ENCODE measurements at regions not wholly inside any gene's neighbourhood (a gene's known extent, or its start where the extent isn't known, plus 50 kb on each side); places are given as distances from the start of the nearest gene placed in this dataset.
"Not testable (repeated sequence)": the region's sequence is repeated elsewhere in the genome, so short reads cannot be mapped to it uniquely, and the experiment has no call there.

DNA sequence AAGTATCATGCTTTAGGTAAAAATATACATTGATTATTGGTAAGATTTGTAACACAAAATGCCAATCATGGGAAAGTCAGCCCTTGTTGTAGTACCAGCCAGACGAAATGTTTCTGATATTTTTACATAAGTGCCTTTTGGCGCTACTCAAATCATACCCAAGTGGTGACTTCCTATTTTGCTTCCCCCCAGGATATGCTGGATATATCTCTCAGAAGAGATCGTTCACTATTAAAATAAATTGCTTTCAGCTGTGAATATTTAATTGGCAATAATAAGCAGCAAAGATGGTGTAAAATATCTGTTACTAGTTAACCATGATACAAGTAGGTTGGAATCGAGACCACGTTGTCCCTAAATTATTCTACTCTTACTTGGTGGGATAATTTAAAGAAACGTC is 909.2 kb upstream of the LRRN3 start:
- no peak for DNase-seq

DNA sequence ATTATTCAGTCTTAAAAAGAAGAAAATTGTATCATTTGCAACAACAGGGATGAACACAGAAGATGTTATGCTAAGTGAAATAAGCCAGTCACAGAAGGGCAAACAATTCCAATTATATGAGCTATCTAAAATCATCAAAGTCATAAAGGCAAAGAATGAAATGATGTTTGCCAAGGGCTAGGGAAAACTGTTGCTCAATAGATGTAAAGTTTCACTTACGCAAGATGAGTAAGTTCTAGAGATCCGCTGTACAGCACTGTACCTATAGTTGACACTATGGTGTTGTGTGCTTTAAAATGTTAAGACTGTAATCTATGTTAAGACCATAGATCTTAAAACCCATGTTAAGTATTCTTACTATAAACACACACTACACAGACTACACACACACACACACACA is 904.6 kb upstream of the LRRN3 start:
- DNase-seq, result no peak

DNA sequence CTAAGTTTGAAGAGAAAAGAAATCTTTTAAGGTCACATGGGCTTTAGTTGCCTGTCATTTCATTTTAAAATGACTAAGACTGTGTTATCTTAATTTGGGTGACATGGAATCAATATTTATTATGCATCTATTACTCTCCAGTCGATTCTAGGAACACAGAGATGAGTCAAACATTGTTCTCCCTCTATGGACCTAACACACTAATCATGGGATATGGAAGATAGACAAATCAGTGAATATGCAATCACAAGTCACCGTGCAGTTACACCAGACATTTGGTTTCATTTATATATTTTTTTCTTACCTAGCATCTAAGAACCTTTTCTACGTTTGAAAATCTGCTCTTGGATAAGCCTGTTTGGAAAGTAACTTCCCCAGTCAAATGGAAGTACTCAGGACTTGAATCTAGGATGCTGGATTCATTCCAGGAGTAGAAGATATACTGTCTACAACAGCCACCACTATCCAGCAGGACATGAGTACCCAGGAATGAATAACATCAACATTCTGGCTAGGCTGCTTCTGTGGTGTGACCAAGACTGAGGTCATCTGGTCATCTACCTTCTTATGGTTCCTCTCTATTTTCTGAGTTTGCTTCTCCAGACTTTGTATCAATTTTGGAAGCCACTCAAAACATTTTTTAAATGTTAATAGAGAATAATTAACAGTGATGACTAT is 902.9 kb upstream of the LRRN3 start:
- no peak for DNase-seq

DNA sequence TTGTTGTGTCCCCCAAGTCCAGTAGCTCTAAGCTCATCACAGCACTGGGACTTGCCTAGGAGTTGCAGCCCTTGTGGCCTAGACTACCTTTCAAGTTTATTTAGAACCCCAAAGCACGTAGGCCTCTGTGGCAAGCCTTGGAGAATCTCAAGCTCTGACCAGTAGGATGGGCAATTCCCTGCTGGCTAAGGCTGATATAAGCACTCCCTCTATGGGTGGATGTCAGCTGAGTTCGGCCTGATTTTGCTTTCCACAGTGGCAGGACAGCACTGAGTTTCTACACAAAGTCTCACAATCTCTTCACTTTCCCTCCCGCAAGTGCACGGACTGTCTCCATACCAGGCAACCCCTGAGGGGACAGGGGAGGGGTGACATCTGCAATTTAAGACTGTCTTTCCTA is 886.4 kb upstream of the LRRN3 start:
- no peak for DNase-seq

DNA sequence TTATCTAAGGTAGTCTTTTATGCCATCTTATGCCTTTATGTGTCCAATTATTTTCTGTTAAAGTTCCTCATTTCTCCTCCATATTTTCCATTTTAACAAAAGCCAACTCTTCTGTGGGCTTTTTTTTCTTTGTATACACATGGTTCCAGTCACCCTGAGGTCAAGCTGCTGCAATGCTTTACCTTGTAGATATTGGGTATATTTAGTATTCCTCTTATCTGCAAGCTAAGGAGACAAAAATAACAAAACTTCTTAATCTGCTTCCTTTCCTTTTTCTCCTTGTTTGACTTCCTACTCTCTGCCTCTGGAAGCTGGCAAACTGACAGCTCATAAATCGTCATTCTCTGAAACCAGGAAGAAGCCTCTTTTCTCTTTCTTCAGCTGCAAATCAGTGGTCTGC is 885.0 kb upstream of the LRRN3 start:
- DNase-seq, result no peak

DNA sequence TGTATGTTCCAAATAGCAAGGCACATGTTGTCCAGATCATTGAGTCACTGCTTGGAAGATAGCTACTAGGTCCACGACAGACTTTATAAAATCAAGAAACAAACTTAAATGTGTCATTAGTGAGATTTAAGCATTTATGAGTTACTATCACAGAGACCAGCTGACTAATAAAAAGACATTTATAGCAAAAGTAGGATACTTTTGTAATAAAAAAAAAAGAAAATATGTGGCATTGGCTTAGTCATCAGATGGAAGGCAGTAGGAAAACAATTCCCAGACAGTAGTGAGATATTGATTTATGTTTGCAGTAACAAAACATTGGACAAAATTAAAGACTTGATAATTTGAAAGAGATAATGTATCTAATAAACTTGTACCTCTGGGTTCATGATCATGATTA is 881.0 kb upstream of the LRRN3 start:
- DNase-seq, result no peak

DNA sequence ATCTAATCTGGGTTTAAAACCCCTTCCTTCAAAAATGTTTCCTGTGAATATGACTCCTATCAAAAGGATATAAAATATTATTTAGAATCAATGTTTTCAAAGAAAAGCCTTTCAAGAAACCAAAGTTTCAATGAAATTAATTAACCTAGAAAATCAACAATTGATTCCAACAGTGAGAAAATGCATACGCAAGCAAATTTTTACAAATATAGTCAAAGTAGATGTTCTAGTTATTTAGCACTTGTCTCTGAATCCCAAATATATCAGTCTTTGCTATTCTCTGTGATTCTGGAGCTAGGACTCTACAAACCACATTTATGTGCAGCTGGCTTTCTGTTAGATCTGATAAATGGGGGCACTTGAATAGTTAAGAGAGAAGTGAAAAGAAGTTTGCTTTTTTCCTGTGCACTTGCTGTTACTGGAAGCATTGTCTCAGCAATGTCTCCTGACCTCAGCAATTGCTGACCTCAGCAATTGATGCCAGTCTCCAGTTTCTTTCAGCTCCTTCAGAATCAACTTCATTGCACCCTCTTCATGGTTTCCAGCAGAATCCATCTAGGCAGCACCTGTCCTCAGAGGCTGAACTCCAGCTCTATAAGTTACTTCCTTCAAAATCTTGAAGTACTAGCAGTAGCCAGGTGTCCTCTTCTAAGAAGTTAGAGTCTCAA is 879.9 kb upstream of the LRRN3 start:
- no peak for DNase-seq

DNA sequence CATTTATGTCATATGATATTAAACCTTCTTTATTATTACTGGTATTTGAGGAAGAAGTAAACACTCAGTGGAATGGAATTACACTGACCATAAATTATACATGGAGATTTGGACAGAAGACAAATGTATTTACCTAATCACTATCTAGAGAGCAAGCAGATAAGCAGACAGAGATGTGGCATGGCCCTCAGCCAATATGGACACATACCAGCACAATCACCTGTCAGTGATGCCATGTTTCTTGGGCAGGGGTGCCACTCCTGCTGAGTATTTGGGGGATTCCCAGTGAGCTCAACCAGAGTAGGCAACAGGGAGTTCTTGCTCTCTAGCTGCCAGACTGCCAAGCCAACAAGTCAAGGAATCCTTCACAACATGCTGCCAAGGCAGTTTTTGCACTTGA is 866.3 kb upstream of the LRRN3 start:
- DNase-seq, result no peak

DNA sequence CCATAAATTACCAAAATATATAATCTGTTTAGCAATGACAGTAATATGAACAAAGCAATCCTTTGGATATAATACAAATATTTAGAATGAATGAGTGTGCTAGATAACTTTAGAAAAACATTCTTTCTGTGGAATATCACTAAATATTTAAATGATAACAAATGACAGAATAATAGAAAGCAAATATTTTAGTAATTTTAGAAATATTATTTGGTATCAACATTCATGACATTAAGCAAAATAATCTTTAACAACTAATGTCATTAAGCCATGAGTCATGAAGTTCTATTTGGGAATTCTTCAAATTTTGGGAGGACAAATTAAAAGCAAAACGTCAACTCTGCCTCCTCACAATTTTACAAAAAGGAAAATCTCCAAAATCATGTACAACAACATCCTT is 844.8 kb upstream of the LRRN3 start:
- DNase-seq, result no peak

DNA sequence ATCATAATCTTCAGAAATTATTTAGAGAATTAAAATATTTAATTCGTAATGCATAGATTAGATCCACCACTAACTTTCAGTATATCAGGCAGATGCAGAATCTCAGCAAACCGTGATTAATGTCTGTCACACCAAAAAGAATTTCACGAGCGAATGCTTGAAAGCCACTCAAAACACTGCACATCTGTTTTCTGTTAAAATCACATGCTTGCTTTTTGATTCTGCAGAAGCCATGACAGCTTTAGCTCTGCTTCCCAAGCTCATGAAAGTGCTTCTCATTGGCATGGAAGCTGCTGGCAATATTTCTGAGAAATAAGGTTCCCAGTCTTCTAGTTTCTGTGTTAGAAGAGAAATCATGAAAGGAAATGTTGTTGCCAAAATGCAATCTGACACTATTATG is 837.8 kb upstream of the LRRN3 start:
- no peak for DNase-seq

DNA sequence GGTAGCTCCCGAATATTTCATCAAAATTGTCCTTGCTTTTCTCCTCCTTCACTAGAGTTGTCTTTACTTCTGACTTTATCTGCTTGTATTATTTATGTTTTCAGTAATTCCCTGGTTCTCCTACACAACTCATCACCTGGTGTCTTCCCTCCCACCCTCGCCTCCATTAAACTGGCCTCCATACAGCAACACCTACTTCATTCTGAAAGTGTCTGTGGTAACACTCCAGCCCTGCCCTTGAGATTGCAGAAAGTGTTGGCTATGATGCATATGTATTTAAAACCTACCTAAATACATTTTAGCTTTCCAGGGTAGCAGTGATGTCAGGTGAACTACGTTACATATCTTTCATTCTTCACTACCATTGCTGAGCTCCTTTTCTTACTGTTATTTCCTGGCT is 833.3 kb upstream of the LRRN3 start:
- no peak for DNase-seq

DNA sequence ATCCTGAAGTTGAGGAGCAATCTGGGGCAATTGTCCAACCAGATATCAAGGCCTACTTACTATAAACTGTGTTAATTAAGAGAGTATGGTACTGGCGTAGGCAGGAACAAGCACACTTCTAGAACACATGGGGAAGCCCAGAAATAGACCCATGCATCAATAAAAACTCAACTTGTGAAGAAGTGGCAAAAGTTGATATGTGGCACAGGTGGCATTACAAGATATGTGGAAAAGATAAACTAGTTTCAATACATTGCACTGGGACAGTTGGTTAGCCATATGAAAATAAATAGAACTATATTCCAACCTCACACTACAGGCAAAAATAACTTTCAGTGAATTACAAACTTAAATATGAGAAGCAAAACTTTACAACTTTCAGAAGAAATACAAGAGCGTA is 828.7 kb upstream of the LRRN3 start:
- no peak for DNase-seq

DNA sequence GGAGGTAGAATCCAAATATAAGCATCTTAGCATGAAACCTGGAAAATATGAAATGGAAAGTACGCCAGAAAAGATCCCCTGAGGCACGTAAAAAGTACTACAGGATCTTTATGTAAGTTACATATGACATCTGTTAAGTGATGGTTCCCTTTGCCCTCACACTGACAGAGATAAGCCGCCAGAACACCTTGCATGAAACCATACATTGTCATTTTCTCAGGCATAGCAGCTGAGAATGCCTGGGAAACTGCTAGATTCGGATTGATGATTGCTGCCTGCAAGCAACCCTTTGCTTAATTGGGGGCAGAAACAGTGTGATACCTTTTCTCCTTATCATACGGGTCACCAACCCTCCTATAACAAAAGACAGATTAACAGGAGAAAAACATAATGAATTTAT is 826.6 kb upstream of the LRRN3 start:
- DNase-seq, result no peak

DNA sequence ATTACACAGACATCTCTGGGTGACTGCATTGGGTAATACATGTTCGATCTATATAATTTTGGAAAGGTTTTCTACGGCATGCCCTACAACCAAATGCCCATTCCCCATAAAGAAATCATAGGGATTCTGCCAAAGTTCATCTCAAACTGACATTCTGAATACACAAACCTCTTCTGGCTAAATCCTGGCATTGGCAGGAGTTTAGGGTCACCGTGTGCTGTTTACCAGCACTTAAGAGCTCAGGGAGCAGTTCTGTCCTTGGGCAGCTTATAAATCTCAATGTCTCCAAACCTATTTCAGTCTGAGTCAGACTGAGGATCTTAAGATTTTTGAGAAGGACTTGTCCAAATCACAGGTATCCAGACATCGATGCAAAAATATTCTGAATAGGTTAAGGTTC is 809.6 kb upstream of the LRRN3 start:
- DNase-seq, result no peak

DNA sequence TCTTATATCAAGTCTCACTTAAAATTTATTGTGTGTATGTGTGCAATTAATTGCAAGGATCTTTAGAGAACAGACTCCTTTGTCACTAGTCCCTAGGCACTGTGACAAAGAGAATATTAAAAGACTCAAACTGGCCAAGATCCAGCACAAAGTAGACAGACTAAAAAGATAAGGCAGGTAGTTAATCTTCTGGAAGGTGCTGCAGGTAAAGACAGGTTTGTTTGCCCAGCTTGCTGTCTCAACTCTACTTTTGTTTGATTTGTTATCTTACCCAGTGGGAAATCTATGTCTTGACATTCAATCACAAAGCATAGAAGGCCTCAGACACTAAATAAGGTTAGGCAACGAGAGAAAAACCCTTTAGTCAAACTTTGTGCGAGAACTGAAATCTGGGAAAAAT is 807.9 kb upstream of the LRRN3 start:
- DNase-seq, result no peak

DNA sequence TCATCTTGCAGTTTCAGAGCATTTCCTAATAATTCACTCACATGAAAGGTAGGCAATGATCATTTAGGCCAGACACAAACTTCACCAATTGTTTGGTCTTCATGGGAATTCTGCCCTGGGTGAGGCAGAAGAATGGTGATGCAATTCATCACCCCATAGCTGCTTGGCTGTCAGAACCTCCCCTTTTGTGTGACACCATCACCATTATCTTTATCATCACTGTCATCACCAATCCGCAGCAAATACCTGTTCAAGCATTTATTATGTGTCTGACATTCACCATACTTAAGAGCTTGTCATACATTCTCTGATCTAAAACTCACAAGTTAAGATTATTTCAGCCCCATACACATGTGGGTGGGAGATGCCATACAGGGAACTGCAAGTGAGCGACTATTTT is 799.5 kb upstream of the LRRN3 start:
- DNase-seq, result no peak

DNA sequence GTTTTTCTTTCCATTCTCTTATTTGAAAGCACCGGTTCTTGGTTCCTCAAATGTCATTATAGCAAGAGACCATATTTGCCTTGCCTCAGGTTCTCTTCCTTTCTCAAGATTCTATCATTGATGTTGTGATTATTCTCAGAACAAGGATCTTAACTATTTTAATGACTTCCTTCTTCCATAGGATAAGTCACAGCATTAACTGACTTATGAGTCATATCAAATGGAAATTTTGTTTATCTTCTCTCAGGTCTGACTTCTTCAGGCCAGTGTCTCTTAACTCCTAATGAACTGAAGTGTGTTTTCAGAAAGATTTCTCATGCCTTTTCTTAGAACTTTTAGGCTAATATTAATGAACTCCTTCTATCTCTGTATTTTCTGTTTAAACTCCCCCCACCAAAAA is 794.6 kb upstream of the LRRN3 start:
- DNase-seq, result no peak

DNA sequence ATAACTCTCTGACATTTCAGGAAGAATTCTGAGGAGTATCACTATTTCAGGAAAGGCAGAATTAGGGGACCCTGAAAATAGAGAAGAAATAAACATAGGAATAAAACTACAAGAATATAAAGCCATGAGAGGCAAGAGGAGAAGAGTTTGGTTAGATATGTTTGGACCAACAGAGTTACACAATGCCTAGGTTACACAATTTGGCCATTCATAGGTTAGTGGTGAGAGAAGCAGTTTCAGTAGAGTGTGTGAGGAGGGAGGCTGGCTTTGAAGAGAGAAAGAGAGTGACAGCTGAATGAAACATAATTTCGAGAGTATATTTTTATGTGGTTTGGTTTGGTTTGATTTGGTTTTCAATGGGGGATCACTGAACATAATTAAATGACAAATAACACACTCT is 783.2 kb upstream of the LRRN3 start:
- no peak for DNase-seq

DNA sequence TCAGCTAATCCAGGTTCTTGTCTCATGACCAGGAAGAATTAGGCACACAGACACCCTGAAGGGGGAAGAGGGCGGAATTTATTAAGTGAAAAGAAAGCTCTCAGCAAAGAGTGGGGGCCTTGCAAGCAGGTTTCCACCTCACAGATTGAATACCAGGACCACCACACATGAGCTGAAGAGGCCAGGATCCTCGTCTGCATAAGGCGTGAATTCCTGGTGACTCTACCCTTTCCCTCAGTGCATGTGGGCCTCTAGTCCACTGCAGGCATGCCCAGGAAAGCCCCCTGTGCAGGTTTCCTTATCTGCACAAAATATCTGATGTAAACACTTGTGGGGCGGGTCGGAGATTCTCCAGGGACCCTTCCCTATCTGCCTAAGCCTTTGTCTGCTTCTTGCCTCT is 782.1 kb upstream of the LRRN3 start:
- DNase-seq, result no peak

DNA sequence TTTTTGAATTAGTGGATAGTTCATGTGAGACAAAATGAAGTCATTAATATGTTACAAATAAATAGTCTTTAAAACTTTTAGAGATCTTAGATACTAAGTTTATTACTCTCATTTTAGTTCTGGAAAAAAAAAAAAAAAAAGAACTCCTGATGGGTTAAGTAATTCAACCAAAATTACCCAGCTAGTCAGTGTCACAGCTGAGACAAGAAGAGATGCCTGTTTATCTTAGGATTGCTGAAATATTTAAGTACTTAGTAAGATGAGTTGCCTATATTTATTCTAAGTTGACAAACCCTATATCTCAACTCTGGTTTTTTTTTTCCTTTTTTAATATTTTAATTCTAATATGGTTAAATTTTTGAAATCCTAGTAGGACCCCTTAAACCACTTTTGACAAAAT is 781.0 kb upstream of the LRRN3 start:
- no peak for DNase-seq

DNA sequence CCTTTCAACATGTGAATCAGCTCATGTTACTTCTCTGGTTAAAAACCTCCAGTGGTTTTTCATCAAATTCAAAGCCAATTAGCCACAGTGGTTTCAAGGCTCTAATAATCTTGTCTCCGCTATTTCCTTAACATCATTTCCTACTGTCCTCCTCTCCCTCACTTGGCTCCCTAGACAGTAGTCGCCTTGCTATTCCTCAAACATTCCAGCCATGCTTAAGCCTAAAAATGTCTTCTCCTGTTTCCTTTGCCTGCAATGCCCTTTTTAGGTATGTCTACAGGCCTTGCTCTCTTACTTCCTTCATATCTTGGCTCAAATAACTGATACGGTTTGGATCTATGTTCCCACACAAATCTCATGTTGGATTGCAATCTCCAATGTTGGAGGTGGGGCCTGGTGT is 779.4 kb upstream of the LRRN3 start:
- no peak for DNase-seq

DNA sequence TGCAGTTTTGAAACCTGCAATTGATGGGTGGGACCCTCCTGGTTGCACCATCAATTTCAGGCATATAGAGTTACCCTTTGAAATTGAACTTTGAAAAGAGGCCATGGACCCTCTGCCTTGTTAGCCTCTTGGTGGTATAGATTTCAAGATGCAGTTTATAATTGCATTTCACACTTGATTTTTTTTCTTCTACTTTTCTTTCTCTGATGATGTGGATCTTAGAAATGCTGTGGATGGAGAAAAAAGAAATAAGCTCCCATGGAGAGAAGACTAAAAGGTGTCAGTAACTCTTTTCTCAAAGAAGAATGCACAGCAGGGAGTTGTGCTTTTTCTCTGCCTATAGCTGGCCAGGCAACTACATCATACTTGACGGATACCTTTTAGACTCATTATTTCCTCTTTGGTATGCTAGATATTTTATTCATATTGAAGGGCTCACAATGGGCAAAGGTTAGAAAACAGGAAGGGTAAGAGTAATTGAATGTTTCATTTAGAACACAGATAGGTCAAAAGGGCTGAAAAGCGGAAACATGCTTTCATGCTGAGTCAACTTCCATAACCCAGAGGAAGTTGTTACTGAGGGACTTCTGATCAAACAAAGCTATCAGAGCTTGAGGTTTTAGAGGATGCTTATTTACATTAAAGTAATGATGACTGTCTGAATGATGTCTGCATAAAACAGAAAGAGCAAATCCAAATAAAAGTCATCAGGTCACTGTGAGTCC is 773.2 kb upstream of the LRRN3 start:
- DNase-seq, result no peak

DNA sequence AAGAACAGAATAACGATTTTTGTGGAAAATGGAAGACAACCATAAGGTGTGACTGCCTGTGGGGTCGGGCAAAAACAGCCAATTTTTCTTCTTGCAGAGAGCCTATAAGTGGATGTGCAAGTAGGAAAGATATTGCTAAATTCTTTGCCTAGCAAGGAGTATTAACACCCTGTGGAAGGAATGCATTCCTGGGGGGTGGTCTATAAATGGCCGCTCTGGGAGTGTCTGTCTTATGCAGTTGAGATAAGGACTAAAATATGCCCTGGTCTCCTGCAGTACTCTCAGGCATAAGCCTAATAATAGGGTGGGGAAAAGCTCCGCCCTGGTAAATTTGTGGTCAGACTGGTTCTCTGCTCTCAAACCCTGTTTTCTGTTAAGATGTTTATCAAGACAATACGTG is 770.6 kb upstream of the LRRN3 start:
- not testable (repeated sequence) for DNase-seq

DNA sequence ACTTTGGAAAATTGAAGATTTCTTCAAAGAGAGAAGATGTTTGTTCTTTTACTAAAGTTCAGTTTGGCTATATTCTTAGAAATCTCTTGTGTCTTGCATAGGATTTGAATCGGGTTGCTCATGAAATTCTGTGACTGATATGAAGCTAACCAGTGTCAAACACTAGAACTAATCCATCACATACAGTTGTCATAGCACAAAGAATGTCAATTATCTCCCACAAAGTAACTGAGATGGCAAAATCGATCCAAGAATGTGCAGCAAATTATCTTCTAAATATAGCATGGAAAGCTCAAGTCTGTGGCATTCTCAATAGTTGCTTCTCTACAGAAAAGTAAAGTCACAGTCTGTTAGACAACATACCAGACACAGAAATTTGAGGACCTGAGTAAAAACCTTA is 768.1 kb upstream of the LRRN3 start:
- DNase-seq, result no peak

DNA sequence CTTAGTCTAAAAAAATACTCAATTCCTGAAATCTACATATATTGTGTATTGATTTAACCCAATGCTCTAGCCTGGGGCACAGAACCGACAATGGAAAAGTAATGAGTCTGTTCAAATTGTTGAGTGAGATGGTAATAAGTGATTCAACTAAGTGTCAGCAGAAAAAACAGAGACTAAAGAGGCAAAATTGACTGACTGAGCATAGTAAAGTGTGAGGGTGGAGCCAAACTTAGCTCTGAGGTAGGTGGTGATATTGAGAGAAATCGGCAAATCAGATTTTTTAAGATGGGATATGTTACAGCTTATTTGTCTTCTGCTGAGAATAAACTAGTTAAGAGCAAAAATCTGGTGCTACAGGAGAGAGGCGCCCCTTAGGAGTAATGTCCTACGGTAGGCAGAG is 764.0 kb upstream of the LRRN3 start:
- DNase-seq, result no peak
